Osteoblast (primary cell): ENCODE measurements at regions not wholly inside any gene's neighbourhood (a gene's known extent, or its start where the extent isn't known, plus 50 kb on each side); places are given as distances from the start of the nearest gene placed in this dataset.

Experiments
- DNase-seq: peaks from one replicate; pipeline ENCODE4 v3.0.0; 2011; ENCODE audit warnings: low spot score, mixed read lengths; ENCODE audit not compliant: insufficient read length; ENCODE audit errors: missing footprints
- H2AFZ ChIP-seq: 2 replicates; pipeline ENCODE4 v1.6.0; 2011; ENCODE audit warnings: mild to moderate bottlenecking, low read length
- H3K27ac ChIP-seq: 2 replicates; pipeline ENCODE4 v1.5.1; 2011; ENCODE audit warnings: mild to moderate bottlenecking, low read depth, low read length, moderate library complexity
- H3K27me3 ChIP-seq: 2 replicates; pipeline ENCODE4 v1.6.0; 2012; ENCODE audit warnings: mild to moderate bottlenecking, control low read depth, inconsistent platforms, low read length, moderate library complexity; ENCODE audit not compliant: insufficient read depth
- H3K36me3 ChIP-seq: 2 replicates; pipeline ENCODE4 v1.5.1; 2011; ENCODE audit warnings: mild to moderate bottlenecking, low read length, control low read depth, moderate library complexity; ENCODE audit not compliant: insufficient read depth
- H3K4me1 ChIP-seq: 2 replicates; pipeline ENCODE4 v1.5.1; 2011; ENCODE audit warnings: mild to moderate bottlenecking, low read length, control low read depth, moderate library complexity; ENCODE audit not compliant: insufficient read depth
- H3K4me2 ChIP-seq: 2 replicates; pipeline ENCODE4 v1.6.0; 2011; ENCODE audit warnings: mild to moderate bottlenecking, low read length; ENCODE audit not compliant: insufficient read depth
- H3K4me3 ChIP-seq: fragments of 200-600 bp; sonication (generic); 3 replicates; pipeline ENCODE4 v1.5.1; 2012; ENCODE audit warnings: mild to moderate bottlenecking, low read length, inconsistent platforms; ENCODE audit not compliant: insufficient read depth
- H3K79me2 ChIP-seq: 2 replicates; pipeline ENCODE4 v1.6.0; 2012; ENCODE audit warnings: mild to moderate bottlenecking, low read length, control low read depth, inconsistent platforms; ENCODE audit not compliant: insufficient read depth
- H3K9me3 ChIP-seq: 2 replicates; pipeline ENCODE4 v1.5.1; 2011; ENCODE audit warnings: low read depth, low read length, control low read depth
- H4K20me1 ChIP-seq: 2 replicates; pipeline ENCODE4 v1.6.0; 2012; ENCODE audit warnings: mild to moderate bottlenecking, low read length, control low read depth; ENCODE audit not compliant: insufficient read depth
- CTCF ChIP-seq: IDR thresholded peaks from 2 replicates; pipeline ENCODE4 v1.5.1; 2011; ENCODE audit warnings: mild to moderate bottlenecking, low read depth, low read length, moderate library complexity; ENCODE audit errors: extremely low read depth

GRCh38 chr6:105488516-105489215 is 85.8 kb upstream of the PREP start:
- Histone ChIP-seq H3K9me3 (no peaks in the 10 kb centered on the region), H3K36me3 (no peaks in the 10 kb centered on the region), H3K27ac (no peak overlapping the region), H3K4me1 (peaks cover 19% of the 10 kb centered on the region), H3K4me2 (peak overlapping the region; percentile 34), H3K4me3 (no peak overlapping the region), H3K27me3 (no peaks in the 10 kb centered on the region), H2AFZ (peak overlapping the region; percentile 32), H4K20me1 (no peaks in the 10 kb centered on the region), H3K79me2 (no peaks in the 10 kb centered on the region)
- no peak for DNase-seq
- TF ChIP-seq CTCF = no peak

GRCh38 chr6:105487040-105487790 is 84.3 kb upstream of the PREP start:
- Histone ChIP-seq H3K9me3 (no peaks in the 10 kb centered on the region), H3K4me2 (no peak overlapping the region), H4K20me1 (no peaks in the 10 kb centered on the region), H2AFZ (no peak overlapping the region), H3K4me1 (peaks cover 22% of the 10 kb centered on the region), H3K27me3 (no peaks in the 10 kb centered on the region), H3K36me3 (no peaks in the 10 kb centered on the region), H3K79me2 (no peaks in the 10 kb centered on the region), H3K27ac (no peak overlapping the region), H3K4me3 (no peak overlapping the region)
- DNase-seq = no peak
- TF ChIP-seq CTCF = no peak

GRCh38 chr6:105485456-105485855 is 82.6 kb upstream of the PREP start:
- TF ChIP-seq CTCF = no peak
- DNase-seq = no peak
- H3K9me3 ChIP-seq = no peaks in the 10 kb centered on the region
- H4K20me1 ChIP-seq = no peaks in the 10 kb centered on the region
- H3K4me1 ChIP-seq = peaks cover 26% of the 10 kb centered on the region
- H3K27me3 ChIP-seq = no peaks in the 10 kb centered on the region
- H3K27ac ChIP-seq = no peak overlapping the region
- no peak overlapping the region for H3K4me2 ChIP-seq
- no peak overlapping the region for H2AFZ ChIP-seq
- no peaks in the 10 kb centered on the region for H3K36me3 ChIP-seq
- H3K4me3 ChIP-seq = no peak overlapping the region
- H3K79me2 ChIP-seq = no peaks in the 10 kb centered on the region
